Endothelial cell of umbilical vein (primary cell): ENCODE measurements at regions not wholly inside any gene's neighbourhood (a gene's known extent, or its start where the extent isn't known, plus 50 kb on each side); places are given as distances from the start of the nearest gene placed in this dataset.

Experiments used
- BruUV-seq: library from RNA; stranded (reverse); fragments of 400-500 nt; replicated peaks from 2 replicates; lab custom pipeline; 2021; lab: Mats Ljungman, UMichigan
- CTCF ChIA-PET: fragments of 300-600, 350-600 bp; sonication (Branson Sonifier 250); formaldehyde crosslinking; loops from one replicate; lab custom pipeline; 2021; ENCODE audit warnings: antibody characterized with exemption, inconsistent platforms; lab: Charles Lee
- POLR2A ChIA-PET: fragments of 300-600, 350-600 bp; sonication (Branson Sonifier 250); formaldehyde crosslinking; loops from one replicate; lab custom pipeline; 2021; ENCODE audit warnings: antibody characterized with exemption, inconsistent platforms; lab: Charles Lee
- DNase-seq: peaks from one replicate; pipeline ENCODE4 v3.0.0-alpha.2; 2011; ENCODE audit warnings: low read depth, low spot score
- FAIRE-seq: peaks from 2 replicates; lab custom pipeline; 2011; peaks lifted over from hg19 to GRCh38; lab: Jason Lieb, UNC
- H2AFZ ChIP-seq: 2 replicates; pipeline ENCODE4 v1.6.0; 2012; ENCODE audit warnings: low read depth, low read length, control low read depth, inconsistent platforms
- H3K27ac ChIP-seq: 2 replicates; pipeline ENCODE4 v1.5.1; 2011; ENCODE audit warnings: low read depth, mild to moderate bottlenecking, control low read depth, low read length, moderate library complexity; ENCODE audit not compliant: insufficient read depth
- H3K27me3 ChIP-seq, 2 experiments: 2 replicates each; pipeline versions ENCODE4 v1.6.0 to v1.6.1; 2011; ENCODE audit warnings: low read length in 2 of 2, mixed read lengths in 1 of 2; ENCODE audit not compliant: control insufficient read depth in 2 of 2, insufficient read depth in 2 of 2
- H3K36me3 ChIP-seq, 2 experiments: 2 replicates in 1 of 2; 3 replicates in 1 of 2; pipeline ENCODE4 v1.5.1; 2011; ENCODE audit warnings: low read length in 2 of 2, mild to moderate bottlenecking in 1 of 2, moderate library complexity in 1 of 2; ENCODE audit not compliant: control insufficient read depth in 2 of 2, insufficient read depth in 2 of 2; ENCODE audit errors: extremely low read depth in 1 of 2
- H3K4me1 ChIP-seq: 3 replicates; pipeline ENCODE4 v1.5.1; 2011; ENCODE audit warnings: mild to moderate bottlenecking, low read length; ENCODE audit not compliant: control insufficient read depth, insufficient read depth; ENCODE audit errors: extremely low read depth
- H3K4me2 ChIP-seq: 2 replicates; pipeline ENCODE4 v1.6.1; 2011; ENCODE audit warnings: low read length, control low read depth, mixed read lengths; ENCODE audit not compliant: insufficient read depth
- H3K4me3 ChIP-seq, 3 experiments: fragments of 200-600 bp in 1 of 3; sonication (generic), shearing (Covaris generic) in 1 of 3; replicated peaks in 1 of 3; 2 replicates each; pipeline ENCODE4 v1.5.1; 2011 to 2016; ENCODE audit warnings: control low read depth in 3 of 3, low read length in 3 of 3, mild to moderate bottlenecking in 2 of 3, inconsistent platforms in 1 of 3, low read depth in 1 of 3, moderate library complexity in 1 of 3; ENCODE audit not compliant: insufficient read depth in 1 of 3
- H3K79me2 ChIP-seq: 2 replicates; pipeline ENCODE4 v1.6.0; 2012; ENCODE audit warnings: low read length, inconsistent platforms; ENCODE audit not compliant: control insufficient read depth, insufficient read depth
- H3K9ac ChIP-seq: replicated peaks from 2 replicates; pipeline ENCODE3; 2011; ENCODE audit warnings: low read length, control low read depth; ENCODE audit not compliant: insufficient read depth; ENCODE audit errors: extremely low read depth
- H3K9me1 ChIP-seq: replicated peaks from 3 replicates; pipeline ENCODE4 v1.6.0; 2011; ENCODE audit warnings: mild to moderate bottlenecking, low read length; ENCODE audit not compliant: control insufficient read depth, insufficient read depth; ENCODE audit errors: extremely low read depth
- H3K9me3 ChIP-seq: replicated peaks from 2 replicates; pipeline ENCODE4 v1.5.1; 2012; ENCODE audit warnings: low read length, inconsistent platforms; ENCODE audit not compliant: control insufficient read depth, insufficient read depth
- H4K20me1 ChIP-seq: replicated peaks from 2 replicates; pipeline ENCODE3; 2011; ENCODE audit warnings: mild to moderate bottlenecking, low read length; ENCODE audit not compliant: control insufficient read depth, insufficient read depth; ENCODE audit errors: extremely low read depth
- CTCF ChIP-seq, 2 donors: IDR thresholded peaks; 1 replicate in 1 of 2; 2 replicates in 1 of 2; pipeline ENCODE4 v1.5.1; 2011; ENCODE audit warnings: low read length in 2 of 2, mild to moderate bottlenecking in 2 of 2, moderate library complexity in 2 of 2, control low read depth in 1 of 2, inconsistent platforms in 1 of 2, low read depth in 1 of 2; ENCODE audit not compliant: insufficient read depth in 1 of 2; ENCODE audit errors: extremely low read depth in 1 of 2
- EZH2 ChIP-seq: IDR thresholded peaks from 2 replicates; pipeline ENCODE4 v1.6.1; 2012; ENCODE audit warnings: borderline replicate concordance, low read depth, mild to moderate bottlenecking, moderate library complexity, low read length, inconsistent platforms; ENCODE audit not compliant: severe bottlenecking
- FOS ChIP-seq: IDR thresholded peaks from 2 replicates; pipeline ENCODE4 v1.6.1; 2011; ENCODE audit warnings: mild to moderate bottlenecking, low read length, moderate library complexity, borderline replicate concordance; ENCODE audit not compliant: insufficient read depth
- GATA2 ChIP-seq: IDR thresholded peaks from 2 replicates; pipeline ENCODE4 v1.7.0; 2011; ENCODE audit warnings: low read depth, mild to moderate bottlenecking, moderate library complexity, mixed read lengths, low read length; ENCODE audit not compliant: insufficient read length, insufficient read depth
- JUN ChIP-seq: IDR thresholded peaks from 2 replicates; pipeline ENCODE4 v1.6.1; 2011; ENCODE audit warnings: borderline replicate concordance, low read depth; ENCODE audit not compliant: insufficient read length, insufficient read depth
- MYC ChIP-seq: IDR thresholded peaks from one replicate; pipeline ENCODE4 v1.6.1; 2011; ENCODE audit warnings: mild to moderate bottlenecking, low read depth, low read length
- POLR2A ChIP-seq: IDR thresholded peaks from 2 replicates; pipeline ENCODE4 v1.6.1; 2012; ENCODE audit warnings: low read depth, mild to moderate bottlenecking, control low read depth, low read length
- POLR2AphosphoS5 ChIP-seq: IDR thresholded peaks from 2 replicates; pipeline ENCODE4 v1.6.1; 2012; ENCODE audit warnings: low read depth, mild to moderate bottlenecking, control low read depth, low read length, moderate library complexity; ENCODE audit not compliant: insufficient read depth
- dilution Hi-C: fragments of 300-500 bp; cut with MboI; formaldehyde crosslinking; loops from one replicate; pipeline ENCODE4 v1.15.0; 2019; ENCODE audit warnings: low sequenced_read_pairs; ENCODE audit not compliant: extremely low pct_ligation_motif_present
- intact Hi-C: fragments of 100-400 bp; cut with micrococcal nuclease; formaldehyde crosslinking; loops from one replicate; pipeline ENCODE4 v1.10.0; 2022
- TF ChIP-seq, protein P1 (sequence below): IDR thresholded peaks from 2 replicates; pipeline ENCODE4 v1.6.1; 2011; ENCODE audit not compliant: insufficient read depth, insufficient read length

- intact Hi-C loops (no loop called here), dilution Hi-C loops (no loop called here)
- ChIA-PET POLR2A (no interaction called here), CTCF (no interaction called here)
- H3K27me3 ChIP-seq: no peaks in the 10 kb centered on the region
- peaks cover 10% of the 10 kb centered on the region for H3K9me3 ChIP-seq
- DNase-seq: no peak
- no peak overlapping the region for H3K9ac ChIP-seq
- no TSS peak for BruUV-seq
- H3K79me2 ChIP-seq: no peaks in the 10 kb centered on the region
- H3K4me1 ChIP-seq: no peaks in the 10 kb centered on the region
- H4K20me1 ChIP-seq: no peaks in the 10 kb centered on the region
- H3K27ac ChIP-seq: no peak overlapping the region
- TF ChIP-seq, protein P1, sequence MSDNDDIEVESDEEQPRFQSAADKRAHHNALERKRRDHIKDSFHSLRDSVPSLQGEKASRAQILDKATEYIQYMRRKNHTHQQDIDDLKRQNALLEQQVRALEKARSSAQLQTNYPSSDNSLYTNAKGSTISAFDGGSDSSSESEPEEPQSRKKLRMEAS: no peak
- TF ChIP-seq POLR2A (no peak), FOS (no peak), EZH2 (no peak), POLR2AphosphoS5 (no peak), GATA2 (no peak), JUN (no peak), CTCF (IDR thresholded peaks at IDR 0.05; ENCODE audit: extremely low read depth in 1 of 2, insufficient read depth in 1 of 2, low read depth in 1 of 2, low read length in 2 of 2) (no peak), MYC (no peak)
- no peaks in the 10 kb centered on the region for H3K9me1 ChIP-seq
- H3K36me3 ChIP-seq: no peaks in the 10 kb centered on the region
- no peak overlapping the region for H2AFZ ChIP-seq
- no peak overlapping the region for H3K4me2 ChIP-seq
- H3K4me3 ChIP-seq: no peak overlapping the region
- FAIRE-seq: no peak
Measured at GRCh38 chr5:3201121-3201520, 394.5 kb upstream of the IRX1 start.
